CD14-positive monocyte (primary cell): ENCODE measurements at regions not wholly inside any gene's neighbourhood (a gene's known extent, or its start where the extent isn't known, plus 50 kb on each side); places are given as distances from the start of the nearest gene placed in this dataset.

Source experiments
- DNase-seq, 3 donors: peaks; one replicate each; pipeline ENCODE4 v3.0.0-alpha.2; 2011 to 2022
- H2AFZ ChIP-seq: 2 replicates; pipeline ENCODE4 v1.6.0; 2012; ENCODE audit warnings: mild to moderate bottlenecking, low read depth, low read length, inconsistent platforms; ENCODE audit not compliant: insufficient read depth, poor library complexity, severe bottlenecking
- H3K27ac ChIP-seq, 2 donors: 1 replicate in 1 of 2; 2 replicates in 1 of 2; pipeline ENCODE4 v1.5.1; 2012 to 2013; ENCODE audit warnings: low read length in 2 of 2, control low read depth in 1 of 2, inconsistent platforms in 1 of 2, low read depth in 1 of 2, mild to moderate bottlenecking in 1 of 2
- H3K27me3 ChIP-seq, 2 donors: one replicate each; pipeline versions ENCODE4 v1.6.0 to v1.6.1; 2011 to 2013; ENCODE audit warnings: low read length in 2 of 2; ENCODE audit not compliant: control insufficient read depth in 2 of 2, insufficient read depth in 2 of 2
- H3K36me3 ChIP-seq, 2 donors: replicated peaks in 1 of 2; 1 replicate in 1 of 2; 2 replicates in 1 of 2; pipeline versions ENCODE4 v1.5.1 to v1.6.1; 2012 to 2013; ENCODE audit warnings: low read length in 2 of 2, control low read depth in 1 of 2, inconsistent platforms in 1 of 2, mild to moderate bottlenecking in 1 of 2; ENCODE audit not compliant: insufficient read depth in 2 of 2, control insufficient read depth in 1 of 2
- H3K4me1 ChIP-seq, 2 donors: 1 replicate in 1 of 2; 2 replicates in 1 of 2; pipeline versions ENCODE4 v1.5.1 to v1.6.1; 2012 to 2013; ENCODE audit warnings: low read length in 2 of 2, control low read depth in 1 of 2, inconsistent platforms in 1 of 2, mild to moderate bottlenecking in 1 of 2, moderate library complexity in 1 of 2; ENCODE audit not compliant: insufficient read depth in 2 of 2, control insufficient read depth in 1 of 2
- H3K4me2 ChIP-seq: replicated peaks from 2 replicates; pipeline ENCODE3; 2012; ENCODE audit warnings: low read length, moderate library complexity, mild to moderate bottlenecking; ENCODE audit not compliant: poor library complexity, severe bottlenecking; ENCODE audit errors: extremely low read depth
- H3K4me3 ChIP-seq, 3 experiments: fragments of 200-600 bp in 1 of 3; sonication (generic) in 1 of 3; replicated peaks in 1 of 3; 1 replicate in 2 of 3; 2 replicates in 1 of 3; pipeline ENCODE4 v1.5.1; 2011 to 2013; ENCODE audit warnings: low read length in 3 of 3, mild to moderate bottlenecking in 3 of 3, control low read depth in 2 of 3, low read depth in 2 of 3, inconsistent platforms in 1 of 3, moderate library complexity in 1 of 3
- H3K79me2 ChIP-seq: 2 replicates; pipeline ENCODE4 v1.6.0; 2012; ENCODE audit warnings: mild to moderate bottlenecking, control low read depth, inconsistent platforms, low read length, moderate library complexity; ENCODE audit not compliant: insufficient read depth
- H3K9ac ChIP-seq: 2 replicates; pipeline ENCODE4 v1.6.0; 2017; ENCODE audit warnings: low read length, mild to moderate bottlenecking; ENCODE audit not compliant: insufficient read depth, poor library complexity, severe bottlenecking
- H3K9me3 ChIP-seq, 2 donors: replicated peaks in 1 of 2; 1 replicate in 1 of 2; 2 replicates in 1 of 2; pipeline versions ENCODE4 v1.5.1 to v1.6.1; 2012 to 2013; ENCODE audit warnings: low read length in 2 of 2, control low read depth in 1 of 2; ENCODE audit not compliant: control insufficient read depth in 1 of 2, insufficient read depth in 1 of 2
- H4K20me1 ChIP-seq: 2 replicates; pipeline ENCODE4 v1.6.0; 2012; ENCODE audit warnings: mild to moderate bottlenecking, low read length, control low read depth, moderate library complexity; ENCODE audit not compliant: insufficient read depth
- H3K27ac Mint-ChIP-seq, 7 donors: one replicate each; pipeline ENCODE4 v1.8.0; 2020; ENCODE audit warnings: mild to moderate bottlenecking in 7 of 7, mixed read lengths in 7 of 7, moderate library complexity in 6 of 7, inconsistent platforms in 2 of 7
- H3K27me3 Mint-ChIP-seq, 3 donors: one replicate each; pipeline ENCODE4 v1.8.0; 2021 to 2022; ENCODE audit warnings: low read depth in 3 of 3, mild to moderate bottlenecking in 3 of 3, mixed read lengths in 3 of 3, moderate library complexity in 3 of 3, inconsistent platforms in 1 of 3
- H3K36me3 Mint-ChIP-seq, 2 donors: one replicate each; pipeline ENCODE4 v1.8.0; 2020; ENCODE audit warnings: mixed read lengths in 2 of 2, inconsistent platforms in 1 of 2, mild to moderate bottlenecking in 1 of 2
- H3K4me1 Mint-ChIP-seq: one replicate; pipeline ENCODE4 v1.8.0; 2020; ENCODE audit warnings: mild to moderate bottlenecking, mixed read lengths
- H3K4me3 Mint-ChIP-seq, 2 donors: one replicate each; pipeline ENCODE4 v1.8.0; 2020; ENCODE audit warnings: mild to moderate bottlenecking in 2 of 2, mixed read lengths in 2 of 2, moderate library complexity in 1 of 2
- H3K9me3 Mint-ChIP-seq, 7 donors: one replicate each; pipeline ENCODE4 v1.8.0; 2020 to 2022; ENCODE audit warnings: mixed read lengths in 7 of 7, mild to moderate bottlenecking in 6 of 7, moderate library complexity in 6 of 7, inconsistent platforms in 2 of 7
- WGBS: methylation state at CpG from one replicate; pipeline ENCODE4 v1.1.5; 2013; ENCODE audit warnings: missing lambda C conversion rate; ENCODE audit not compliant: insufficient coverage; 5-methylcytosine and 5-hydroxymethylcytosine counted together
- intact Hi-C, 2 donors: fragments of 100-400 bp; cut with micrococcal nuclease; formaldehyde crosslinking; loops; one replicate each; pipeline versions ENCODE4 v1.15.0 to v1.15.1; 2023
- TF ChIP-seq, protein P1 (sequence below): fragments of 200-600 bp; IDR thresholded peaks from one replicate; pipeline ENCODE4 v1.8.0; 2022; ENCODE audit warnings: antibody characterized with exemption, mild to moderate bottlenecking

DNA sequence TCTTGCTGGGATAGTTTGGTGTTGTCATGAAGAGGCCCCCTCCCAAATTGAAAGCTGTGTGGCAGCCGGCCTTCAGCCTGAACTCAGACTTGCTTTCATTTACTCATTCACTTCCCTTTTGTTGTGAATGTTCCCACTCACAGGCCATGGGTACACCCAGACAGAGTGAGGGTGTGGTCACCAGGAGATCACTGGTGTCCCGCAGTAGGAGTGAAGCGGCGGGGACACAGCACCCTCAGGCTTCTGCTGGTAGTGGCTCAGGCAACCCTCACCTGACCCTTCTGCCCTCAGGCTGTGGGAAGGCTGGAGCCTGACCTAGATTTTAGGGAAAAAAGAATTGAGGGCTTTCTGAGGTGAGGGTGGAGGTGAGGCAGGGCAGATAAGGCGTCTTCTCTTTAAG lies 244.4 kb downstream of the SOX2 start:
- TF ChIP-seq, protein P1, sequence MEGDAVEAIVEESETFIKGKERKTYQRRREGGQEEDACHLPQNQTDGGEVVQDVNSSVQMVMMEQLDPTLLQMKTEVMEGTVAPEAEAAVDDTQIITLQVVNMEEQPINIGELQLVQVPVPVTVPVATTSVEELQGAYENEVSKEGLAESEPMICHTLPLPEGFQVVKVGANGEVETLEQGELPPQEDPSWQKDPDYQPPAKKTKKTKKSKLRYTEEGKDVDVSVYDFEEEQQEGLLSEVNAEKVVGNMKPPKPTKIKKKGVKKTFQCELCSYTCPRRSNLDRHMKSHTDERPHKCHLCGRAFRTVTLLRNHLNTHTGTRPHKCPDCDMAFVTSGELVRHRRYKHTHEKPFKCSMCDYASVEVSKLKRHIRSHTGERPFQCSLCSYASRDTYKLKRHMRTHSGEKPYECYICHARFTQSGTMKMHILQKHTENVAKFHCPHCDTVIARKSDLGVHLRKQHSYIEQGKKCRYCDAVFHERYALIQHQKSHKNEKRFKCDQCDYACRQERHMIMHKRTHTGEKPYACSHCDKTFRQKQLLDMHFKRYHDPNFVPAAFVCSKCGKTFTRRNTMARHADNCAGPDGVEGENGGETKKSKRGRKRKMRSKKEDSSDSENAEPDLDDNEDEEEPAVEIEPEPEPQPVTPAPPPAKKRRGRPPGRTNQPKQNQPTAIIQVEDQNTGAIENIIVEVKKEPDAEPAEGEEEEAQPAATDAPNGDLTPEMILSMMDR: no peak
- Mint-ChIP-seq H3K9me3 (peaks cover 1 to 13% (median 3%) of the 10 kb centered on the region in 7 donors), H3K27me3 (no peaks in the 10 kb centered on the region), H3K36me3 (no peaks in the 10 kb centered on the region), H3K4me3 (no peak overlapping the region), H3K27ac (peak overlapping the region in 1 of 7 donors; percentile 37), H3K4me1 (no peaks in the 10 kb centered on the region)
- Histone ChIP-seq H3K79me2 (no peaks in the 10 kb centered on the region), H4K20me1 (no peaks in the 10 kb centered on the region), H3K9me3 (peaks cover 0 to 9% of the 10 kb centered on the region in 2 donors), H3K27me3 (no peaks in the 10 kb centered on the region), H3K4me2 (no peak overlapping the region), H3K4me1 (no peaks in the 10 kb centered on the region), H2AFZ (no peak overlapping the region), H3K27ac (no peak overlapping the region), H3K36me3 (no peaks in the 10 kb centered on the region), H3K4me3 (no peak overlapping the region), H3K9ac (no peak overlapping the region)
- intact Hi-C loops: no loop called here
- no peak for DNase-seq
- WGBS: 85% methylated on average over 4 of the region's 5 CpGs

DNA sequence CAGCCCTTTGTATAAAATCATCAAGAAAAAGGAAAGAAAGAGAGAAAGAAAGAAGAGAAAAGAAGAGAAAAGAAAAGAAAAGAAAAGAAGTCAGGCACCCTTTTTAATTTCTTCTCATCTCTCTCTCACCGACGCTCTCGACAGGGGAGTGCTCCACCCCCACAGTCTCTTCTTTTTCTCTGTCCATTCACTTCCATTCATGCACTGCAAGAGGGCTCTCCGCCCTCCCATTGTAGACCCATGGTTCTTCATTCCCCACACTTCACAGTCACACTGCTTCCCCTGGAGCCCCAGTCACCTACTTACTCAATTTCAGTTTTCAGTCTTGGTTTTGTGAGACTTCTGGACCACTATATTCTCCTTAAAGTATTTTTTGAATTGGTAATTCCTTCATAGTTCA lies 254.7 kb downstream of the SOX2 start:
- TF ChIP-seq, protein P1: no peak
- Histone ChIP-seq H3K9ac (no peak overlapping the region), H3K4me2 (no peak overlapping the region), H3K27me3 (no peaks in the 10 kb centered on the region), H4K20me1 (no peaks in the 10 kb centered on the region), H3K36me3 (no peaks in the 10 kb centered on the region), H3K27ac (no peak overlapping the region), H3K4me1 (no peaks in the 10 kb centered on the region), H2AFZ (no peak overlapping the region), H3K9me3 (no peaks in the 10 kb centered on the region), H3K79me2 (no peaks in the 10 kb centered on the region), H3K4me3 (no peak overlapping the region)
- intact Hi-C loops: no loop called here
- no peak for DNase-seq
- Mint-ChIP-seq H3K36me3 (no peaks in the 10 kb centered on the region), H3K4me3 (no peak overlapping the region), H3K27me3 (peaks cover 0 to 2% (median 0%) of the 10 kb centered on the region in 3 donors), H3K9me3 (peaks cover 0 to 3% (median 2%) of the 10 kb centered on the region in 7 donors), H3K4me1 (no peaks in the 10 kb centered on the region), H3K27ac (no peak overlapping the region)
- no CpG with 5 or more reads among the region's 4 CpGs for WGBS
